Activated CD8-positive, alpha-beta memory T cell treated with anti-CD3 and anti-CD28 coated beads for 24 hours (primary cell): ENCODE measurements at regions not wholly inside any gene's neighbourhood (a gene's known extent, or its start where the extent isn't known, plus 50 kb on each side); places are given as distances from the start of the nearest gene placed in this dataset.
"Not testable (repeated sequence)": the region's sequence is repeated elsewhere in the genome, so short reads cannot be mapped to it uniquely, and the experiment has no call there.

Experiments used
- DNase-seq: peaks from one replicate; pipeline ENCODE4 v3.0.0-alpha.2; 2020

DNA sequence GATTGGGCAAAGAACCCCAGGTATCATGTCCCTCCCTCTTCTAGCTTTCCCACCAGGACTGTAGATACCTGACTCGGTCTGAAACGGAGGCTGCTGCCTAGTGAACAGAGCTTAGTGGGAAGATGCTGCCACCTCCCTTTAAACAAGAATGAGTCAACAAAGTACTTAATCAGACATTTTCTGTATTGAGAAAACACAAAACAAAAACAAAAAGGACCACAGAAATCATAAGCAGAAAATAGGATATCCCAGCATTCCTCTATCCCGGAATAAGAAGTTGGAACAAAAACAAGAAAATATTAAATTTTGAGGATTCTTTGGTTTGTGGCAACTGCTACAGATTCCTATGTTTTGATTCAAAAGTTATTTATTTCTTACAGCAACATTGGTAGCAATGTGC, 51.7 kb upstream of the COL8A1 start:
- no peak for DNase-seq

DNA sequence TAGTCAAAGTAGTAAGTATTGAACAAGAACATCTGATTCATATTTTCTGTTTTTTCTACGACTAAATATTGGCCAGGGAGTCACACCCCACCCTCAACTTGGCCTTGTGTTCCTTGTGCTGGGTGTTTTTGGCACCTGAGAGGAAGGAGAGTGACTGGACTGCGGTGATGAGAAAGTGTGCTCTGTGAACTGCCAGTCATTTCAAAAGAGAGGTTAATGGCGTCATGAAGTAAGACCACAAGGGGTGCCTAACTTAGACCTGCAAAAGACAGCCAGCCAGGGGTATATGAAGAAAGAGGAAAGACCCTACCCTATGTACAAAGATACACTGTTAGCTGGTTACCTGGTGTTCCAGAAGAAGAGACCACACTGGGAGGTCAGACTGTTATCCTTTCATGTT, 58.4 kb upstream of the COL8A1 start:
- DNase-seq = no peak

DNA sequence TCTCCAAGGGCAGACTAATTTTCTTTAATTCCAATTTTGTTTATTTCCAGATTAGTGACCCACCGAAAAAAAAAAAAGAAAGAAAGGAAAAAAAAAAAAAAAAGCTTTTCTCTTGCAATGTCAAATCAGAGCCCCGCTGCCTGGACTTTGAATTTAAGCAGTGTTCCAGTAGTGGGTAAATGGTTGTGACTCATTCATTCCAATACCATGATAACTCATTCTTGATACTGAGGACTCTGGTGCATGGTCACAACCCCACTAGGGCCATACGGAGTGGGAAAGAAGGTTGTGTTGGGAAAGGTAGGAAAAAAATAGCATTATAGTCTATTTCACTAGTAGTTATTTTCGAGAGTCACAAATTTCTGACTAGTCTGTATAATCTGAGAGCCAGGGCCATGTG, 59.1 kb upstream of the COL8A1 start:
- no peak for DNase-seq

DNA sequence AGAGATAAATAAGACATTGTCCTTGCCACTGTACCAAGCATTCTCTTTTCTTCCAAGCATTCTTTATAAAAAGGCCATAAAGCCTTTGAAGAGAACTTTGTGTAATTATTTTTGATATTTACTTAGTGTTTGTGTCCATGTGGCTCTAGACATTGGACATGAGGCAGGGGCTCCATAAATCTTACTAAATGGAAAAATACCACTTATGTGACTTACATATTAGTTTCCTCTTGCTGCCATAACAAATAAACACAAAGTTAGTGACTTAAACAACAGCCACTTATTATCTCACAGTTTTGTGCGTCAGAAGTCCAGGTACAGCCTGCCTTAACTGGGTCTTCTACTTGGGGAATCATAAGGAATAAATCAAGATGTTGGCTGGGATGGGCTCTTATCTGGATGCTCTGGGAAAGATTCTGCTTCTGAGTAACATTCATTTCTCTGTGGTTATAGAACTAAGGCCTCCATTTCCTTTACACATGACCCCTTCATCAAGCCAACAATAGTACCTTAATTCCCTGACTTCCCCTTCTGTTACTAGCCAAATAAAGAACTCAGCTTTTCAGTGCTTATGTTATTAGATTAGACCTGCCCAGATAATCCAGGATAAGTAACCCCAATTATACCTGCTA, 59.9 kb upstream of the COL8A1 start:
- no peak for DNase-seq

DNA sequence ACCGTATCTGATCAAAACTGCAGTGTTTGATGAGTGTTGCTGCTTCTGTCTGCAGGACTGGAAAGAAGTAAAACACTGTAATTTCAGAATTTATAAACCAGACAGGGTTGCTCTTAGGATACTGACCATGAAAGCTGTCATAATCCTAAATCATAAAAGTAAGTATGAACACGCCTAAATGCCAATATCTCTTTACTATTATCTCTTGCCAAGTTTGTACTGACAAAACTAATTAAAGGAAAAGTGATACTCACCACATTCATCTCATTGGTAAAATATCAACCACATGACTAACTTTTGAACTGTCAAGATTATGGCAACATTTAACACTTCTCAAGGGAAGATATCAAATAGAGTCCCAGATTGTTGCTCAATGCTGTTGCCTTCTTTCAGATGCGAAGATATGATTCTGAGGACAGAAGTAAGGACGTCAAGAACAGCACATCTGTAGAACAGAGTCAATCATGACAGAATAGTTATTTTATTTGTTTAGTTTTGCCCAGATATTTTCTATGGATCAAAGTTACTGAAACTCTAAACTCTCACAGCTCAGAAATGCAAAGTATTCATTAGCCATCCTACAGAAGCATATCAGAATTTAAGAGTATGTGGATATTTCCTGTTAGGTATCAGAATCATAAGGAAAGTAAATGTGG, 61.4 kb upstream of the COL8A1 start:
- no peak for DNase-seq

DNA sequence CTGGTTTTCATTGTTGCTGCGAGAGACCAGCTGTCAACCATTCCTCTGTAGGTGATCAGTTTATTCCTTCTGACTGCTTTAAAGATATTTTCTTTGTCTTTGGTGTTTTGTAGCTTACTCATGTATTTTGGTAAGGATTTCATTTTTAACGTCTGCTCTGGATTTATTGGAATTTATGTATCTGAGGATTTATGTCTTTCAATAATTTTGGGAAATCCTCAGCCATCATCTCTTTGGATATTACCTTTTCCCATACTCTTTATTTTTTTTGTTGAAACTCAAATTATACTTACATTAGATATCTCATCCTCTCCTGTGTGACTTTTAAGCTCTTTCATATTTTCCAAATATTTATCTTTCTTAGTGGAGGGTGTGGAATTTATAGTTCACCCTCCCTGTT, 62.7 kb upstream of the COL8A1 start:
- no peak for DNase-seq

DNA sequence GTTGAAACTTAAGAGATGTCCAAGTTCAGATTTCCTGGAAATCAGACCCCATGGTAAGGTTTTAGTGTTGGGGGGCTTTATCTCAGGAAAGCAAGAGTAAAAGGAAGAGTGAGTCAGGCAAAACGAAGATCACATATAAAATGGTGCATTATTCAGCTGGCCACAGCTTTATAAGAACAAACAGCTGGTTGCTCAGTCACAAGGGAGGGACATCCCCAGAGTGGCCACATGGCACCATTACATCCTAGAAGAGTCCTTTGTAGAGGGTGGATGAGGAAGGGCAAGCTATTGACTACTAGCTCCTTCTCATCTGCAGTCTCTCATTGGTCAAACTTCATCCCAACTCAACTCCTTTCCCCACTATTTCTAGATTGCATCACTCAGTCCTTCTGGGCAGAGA, 68.3 kb upstream of the COL8A1 start:
- no peak for DNase-seq

DNA sequence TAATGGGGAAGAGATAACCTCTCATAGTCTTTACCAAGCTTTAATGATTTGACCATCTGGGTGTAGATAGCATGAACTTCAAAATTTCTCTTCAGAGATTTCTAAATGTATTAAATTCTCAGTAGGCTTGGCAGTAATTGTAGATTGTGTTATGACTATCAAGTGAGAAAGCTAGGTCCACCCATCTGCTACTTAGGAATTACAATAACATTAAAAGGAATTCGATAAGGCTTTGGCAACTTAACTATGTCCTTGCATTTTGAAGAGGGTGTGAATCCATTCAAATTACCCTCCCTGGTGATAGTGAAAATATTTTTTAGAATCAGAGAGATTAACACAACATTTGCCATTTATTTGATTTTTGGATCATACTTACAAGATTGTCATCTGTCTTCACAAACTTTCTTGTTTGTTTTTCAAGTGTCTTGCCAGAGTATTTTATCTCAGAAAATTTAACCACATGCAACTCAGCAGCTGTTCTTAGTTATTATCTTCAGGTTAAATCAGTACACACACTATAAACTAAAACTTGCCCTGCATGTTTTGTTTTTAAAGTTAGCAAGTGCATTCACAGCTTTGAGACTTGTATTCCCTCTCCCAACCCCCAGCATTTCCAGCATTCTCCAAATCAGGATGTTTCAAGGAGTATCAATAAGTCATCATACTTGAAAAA, 69.6 kb upstream of the COL8A1 start:
- no peak for DNase-seq

DNA sequence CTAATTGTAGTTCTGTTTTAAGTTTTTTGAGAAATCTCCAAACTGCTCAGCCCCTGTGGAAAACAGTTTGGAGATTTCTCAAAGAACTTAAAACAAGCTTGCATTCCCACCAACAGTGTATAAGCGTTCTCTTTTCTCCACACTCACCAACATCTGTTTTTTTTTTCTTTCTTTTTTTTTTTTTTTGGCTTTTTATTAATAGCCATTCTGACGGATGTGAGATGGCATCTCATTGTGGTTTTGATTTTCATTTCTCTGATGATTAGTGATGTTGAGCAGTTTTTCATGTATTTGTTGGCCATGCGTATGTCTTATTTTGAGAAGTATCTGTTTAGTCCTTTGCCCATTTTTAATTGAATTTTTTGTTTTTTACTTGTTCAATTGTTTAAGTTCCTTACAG, 73.1 kb upstream of the COL8A1 start:
- no peak for DNase-seq

DNA sequence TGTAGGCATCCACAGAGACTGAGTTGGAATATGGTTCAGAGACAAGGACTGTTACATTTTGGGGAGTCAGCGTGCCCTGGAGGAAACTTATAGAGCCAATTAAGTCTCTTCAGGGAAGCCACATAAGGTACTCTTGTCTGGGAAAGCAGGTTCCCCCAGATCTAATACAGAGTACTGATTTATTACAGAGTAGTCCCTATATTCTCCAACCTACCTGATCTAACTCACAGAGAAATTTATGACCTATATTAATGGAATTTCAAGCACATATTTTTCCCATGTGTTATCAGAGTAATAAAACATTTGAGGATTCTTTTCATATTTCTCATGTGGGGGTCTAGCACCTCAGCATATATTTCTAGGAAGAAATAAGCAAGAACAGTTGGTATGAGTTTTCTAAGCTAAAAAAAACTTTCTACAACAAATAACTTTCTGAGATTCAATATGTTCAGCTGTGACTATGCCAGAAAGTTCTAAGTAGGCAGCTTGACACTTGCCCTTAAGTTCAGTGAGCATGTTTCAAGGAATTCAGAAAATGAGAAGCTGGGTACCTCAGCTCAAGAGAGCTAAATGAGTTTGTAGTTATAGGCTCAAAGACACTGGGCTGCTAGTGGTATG, 75.3 kb upstream of the COL8A1 start:
- DNase-seq = no peak

DNA sequence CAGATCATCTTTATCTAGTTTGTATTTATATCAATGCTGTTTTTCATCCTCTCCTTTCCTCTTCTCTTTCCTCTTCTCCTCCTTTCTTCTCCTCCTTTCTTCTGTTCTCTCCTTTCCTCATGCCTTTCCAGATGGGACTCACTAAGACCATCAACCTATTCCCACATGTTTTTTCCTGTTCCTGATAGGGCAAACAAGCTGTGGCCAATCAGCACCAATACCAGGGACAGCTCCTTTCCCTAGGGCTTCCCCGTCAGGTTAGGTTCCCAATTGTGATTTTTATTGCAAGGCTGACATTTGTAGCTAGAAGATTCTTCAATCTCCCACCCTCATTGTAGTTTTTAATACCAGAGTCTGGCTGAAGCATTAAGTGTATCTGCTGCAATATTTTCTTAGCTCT, 76.3 kb upstream of the COL8A1 start:
- DNase-seq = no peak

DNA sequence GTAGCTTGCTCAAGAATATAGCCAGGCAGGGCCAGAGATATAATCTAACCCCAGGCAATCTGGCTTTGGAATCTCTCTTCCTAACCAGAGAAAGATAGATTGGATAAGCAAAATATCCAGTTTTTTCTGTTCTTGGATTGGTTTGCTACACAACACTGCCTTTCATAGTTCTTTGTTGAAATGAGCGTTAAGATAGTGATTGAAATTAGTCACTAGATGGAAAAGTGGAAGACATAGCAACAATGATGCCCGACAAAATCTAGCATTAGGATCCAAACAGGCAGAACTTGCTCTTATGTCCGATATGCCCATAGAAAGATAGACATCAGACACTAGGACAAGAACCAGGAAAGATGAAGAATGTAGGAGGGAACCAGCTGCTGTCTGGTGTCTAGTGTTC, 77.3 kb upstream of the COL8A1 start:
- DNase-seq = no peak

DNA sequence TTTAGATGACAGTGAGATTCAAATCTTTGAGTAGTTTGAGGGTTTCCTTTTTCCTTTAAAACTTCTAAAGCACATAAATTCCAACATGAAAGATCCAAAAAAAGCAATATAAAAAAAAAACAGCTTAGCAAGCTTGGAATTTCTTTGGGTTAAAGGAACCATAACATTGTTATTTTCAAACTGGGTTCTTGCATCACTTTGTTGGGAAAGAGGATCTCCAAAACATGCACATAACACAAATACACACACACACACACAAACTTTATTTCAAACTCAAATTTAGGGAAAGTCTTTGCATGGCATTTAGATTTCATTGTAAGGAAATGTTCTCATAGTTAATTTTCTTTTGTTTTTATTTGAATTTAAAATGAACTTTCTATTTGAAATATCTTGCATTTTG, 79.2 kb upstream of the COL8A1 start:
- no peak for DNase-seq

DNA sequence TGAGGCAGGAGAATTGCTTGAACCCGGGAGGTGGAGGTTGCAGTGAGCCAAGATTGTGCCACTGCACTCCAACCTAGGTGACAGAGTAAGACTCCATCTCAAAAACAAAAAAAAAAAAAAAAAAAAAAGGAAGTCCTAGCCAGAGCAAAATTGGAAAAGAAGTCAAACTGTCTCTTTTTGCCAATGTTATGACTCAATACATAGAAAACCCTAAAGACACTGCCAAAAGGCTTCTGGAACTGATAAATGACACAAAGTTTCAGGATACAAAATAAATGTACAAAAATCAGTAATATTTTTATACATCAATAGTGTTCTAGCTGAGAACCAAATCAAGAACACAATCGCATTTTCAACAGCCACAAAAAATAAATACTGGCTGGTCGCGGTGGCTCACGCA, 82.5 kb upstream of the COL8A1 start:
- DNase-seq = not testable (repeated sequence)

DNA sequence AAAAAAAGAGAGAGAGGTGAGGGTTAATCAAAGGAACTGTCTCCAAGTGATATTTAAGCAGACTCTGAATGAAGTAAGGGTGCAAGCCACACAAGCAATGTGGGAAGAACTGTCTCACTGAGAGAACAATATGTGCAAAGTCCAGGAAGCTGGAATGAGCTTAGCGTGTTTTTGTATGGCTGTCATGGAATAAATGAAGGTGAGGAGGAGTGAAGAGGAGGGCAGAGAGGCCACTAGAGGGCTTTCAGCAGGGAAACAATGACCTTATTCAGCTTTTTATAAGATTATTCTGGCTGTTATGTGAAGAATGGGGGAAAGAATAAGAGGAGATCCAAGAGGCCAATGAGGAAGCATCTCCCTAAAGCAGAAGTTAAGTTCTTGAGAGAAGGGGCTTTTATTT, 86.9 kb upstream of the COL8A1 start:
- DNase-seq = no peak

DNA sequence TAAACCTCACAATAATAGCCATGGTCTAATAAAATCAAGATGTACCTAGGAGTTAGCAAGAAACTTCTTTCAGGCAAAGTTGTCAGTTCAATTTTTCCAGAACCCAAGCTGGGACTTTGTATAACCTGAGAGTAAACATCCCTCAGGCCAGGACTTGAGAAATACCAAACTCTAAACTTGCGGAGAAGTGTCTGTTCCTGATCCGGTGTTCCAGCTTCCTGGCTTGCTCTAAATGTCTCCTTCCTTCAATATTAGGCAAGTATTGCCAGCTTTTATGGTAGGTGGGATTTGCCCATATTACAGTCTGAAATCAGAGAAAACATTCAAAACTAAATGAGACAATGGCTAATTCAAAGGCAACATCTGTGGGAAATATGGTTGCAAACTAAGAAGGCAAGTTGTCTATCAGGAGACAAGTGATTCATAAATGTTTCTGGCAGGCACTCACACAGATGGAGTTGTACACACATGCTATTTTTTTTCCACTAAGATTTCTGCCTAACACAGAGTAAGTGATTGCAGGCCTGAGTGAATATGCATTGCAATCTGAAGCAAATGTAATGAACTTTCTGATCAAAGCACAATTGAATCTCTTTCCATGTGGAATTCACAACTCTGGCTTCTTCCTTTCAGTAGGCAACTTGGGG, 88.3 kb upstream of the COL8A1 start:
- no peak for DNase-seq

DNA sequence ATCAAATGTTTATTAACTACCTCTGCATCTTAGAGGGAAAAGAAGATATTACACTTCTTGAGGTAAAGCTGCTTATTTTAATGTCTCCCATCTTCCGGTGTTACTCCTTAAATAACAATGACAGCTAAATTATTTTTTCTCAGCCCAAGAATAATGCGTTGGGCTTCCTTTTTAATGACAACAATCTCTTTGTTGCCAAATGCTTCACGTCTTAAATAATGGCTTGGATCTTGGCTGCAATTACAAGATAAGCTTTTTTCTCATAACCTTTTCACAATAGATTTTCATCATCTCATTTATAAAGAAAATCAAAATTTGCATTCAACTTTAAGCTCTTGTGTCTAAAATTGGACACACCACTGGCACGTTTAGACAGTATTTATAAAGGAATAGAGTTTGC, 89.2 kb upstream of the COL8A1 start:
- no peak for DNase-seq

DNA sequence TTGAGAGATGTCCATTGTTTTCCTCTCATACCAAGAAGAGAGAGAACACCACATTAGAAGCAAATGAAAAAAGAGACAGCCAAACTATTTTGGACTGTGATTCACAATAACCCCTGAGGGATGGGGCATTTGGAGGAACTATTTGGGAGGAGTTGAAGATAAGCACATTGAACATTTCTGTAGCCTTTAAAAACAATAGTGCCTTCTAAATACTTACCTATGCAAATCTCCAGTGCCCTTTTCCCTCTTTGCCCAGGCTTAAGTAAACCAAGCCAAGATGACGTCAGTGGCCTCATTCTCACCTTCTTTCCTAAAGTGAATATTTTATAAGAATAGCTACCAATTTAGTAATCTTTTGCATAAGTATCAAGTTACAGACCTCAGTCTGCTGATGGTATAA, 89.7 kb upstream of the COL8A1 start:
- DNase-seq = no peak

DNA sequence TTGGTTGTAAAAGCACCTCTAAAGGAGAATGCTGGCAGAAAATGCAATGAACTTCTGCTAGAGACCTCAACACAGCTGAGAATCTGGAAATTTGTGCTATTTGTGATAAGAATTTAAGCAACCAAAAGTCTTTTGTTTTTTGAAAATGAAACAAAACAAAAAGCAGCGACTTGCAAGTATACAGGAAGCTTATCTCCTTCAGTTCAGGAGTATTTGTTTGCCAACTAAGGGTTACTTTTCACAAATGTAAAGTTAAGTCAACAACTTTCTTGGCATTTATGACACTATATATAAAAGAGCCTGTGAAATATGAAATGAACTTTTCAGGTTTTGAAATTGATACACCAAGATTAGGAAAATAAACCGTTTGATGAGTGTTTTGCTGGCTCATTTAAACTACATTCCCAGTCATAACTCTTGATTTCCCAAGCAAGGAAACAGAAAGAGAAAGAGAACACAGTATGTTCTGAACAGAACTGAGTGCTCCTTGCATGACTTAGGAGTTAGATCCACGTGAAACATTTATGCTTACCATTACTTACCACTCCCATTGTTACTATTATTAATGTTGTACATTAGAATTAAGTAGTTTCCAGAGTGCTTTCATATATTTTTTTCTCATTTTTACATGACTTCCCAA, 92.3 kb upstream of the COL8A1 start:
- DNase-seq = no peak

DNA sequence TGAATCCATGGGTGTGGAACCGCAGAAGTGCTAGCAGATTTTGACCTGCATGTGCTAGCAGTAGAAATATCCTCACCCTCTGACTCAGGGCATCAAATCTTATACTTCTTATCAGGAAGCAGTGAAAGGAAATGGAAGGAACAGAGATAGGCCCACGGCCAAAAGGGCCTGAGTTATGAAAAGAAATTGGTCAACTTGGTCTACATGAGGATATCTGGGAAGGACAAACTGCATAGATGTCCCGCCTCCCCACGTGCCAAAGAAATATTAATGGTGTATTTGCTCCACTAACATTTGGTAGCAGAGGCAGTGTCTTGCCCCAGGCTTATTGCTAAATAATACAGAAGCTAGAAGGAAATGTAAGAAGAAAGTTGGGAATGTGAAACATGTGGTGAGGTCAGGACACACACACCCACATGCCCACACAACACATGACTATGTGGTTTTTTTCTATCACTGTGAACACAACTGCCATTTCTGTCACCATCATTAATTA, 93.6 kb upstream of the COL8A1 start:
- DNase-seq = no peak

DNA sequence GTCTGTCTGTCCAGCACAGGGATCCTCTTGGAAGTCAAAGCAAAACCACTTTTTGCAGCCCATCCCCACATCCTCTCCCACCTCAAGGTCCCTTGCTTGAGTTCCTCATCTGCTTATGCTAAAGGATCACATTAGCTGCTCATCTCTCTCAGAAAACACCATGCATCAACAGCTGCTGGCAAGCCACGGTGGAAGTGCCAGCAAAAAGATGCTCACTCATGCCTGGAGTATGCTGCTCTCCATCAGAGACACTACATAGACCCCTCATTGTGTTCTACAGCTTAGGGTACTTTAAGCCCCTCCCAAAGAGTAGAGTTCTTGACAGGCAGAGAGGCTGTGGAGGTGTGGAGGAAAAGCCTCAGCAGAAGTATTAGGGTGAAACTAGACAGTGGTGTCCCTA, 94.6 kb upstream of the COL8A1 start:
- DNase-seq = no peak

DNA sequence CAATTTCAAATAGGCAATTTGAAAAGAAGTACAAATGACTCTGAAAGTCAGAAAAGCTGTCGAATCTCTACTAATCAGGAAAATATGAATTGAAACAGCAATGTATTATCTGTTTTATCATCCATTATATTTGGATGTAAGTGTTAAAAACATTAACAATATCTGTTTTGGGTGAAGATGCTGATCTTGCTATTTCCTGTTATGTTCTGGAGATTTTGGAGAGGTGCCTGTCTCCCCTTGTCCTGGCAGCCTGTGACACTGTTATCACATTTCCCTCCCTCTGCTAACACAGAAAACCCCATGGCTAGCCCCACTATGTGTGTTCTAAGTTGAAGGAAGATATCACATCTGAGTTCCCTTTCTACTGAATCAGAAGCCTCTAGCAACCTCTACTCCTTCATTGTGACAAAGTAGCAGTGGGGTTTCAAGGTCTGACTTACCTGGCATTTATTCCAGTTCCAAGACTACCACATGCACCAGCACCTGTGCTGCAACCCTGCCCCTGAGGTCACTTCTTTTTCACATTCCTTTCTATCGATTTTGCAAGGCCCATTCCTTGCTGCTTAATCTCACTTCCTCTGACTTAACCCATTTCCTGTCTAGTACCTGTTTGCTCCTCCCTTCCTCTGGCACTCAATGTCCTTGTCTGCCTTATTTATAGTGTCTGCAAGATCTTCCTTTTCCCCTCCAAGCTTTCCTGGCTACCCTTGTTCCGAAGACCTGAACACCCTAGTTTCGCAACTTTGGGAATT, 95.5 kb upstream of the COL8A1 start:
- no peak for DNase-seq
